Pancreas (tissue), 10 donors: ENCODE measurements at regions not wholly inside any gene's neighbourhood (a gene's known extent, or its start where the extent isn't known, plus 50 kb on each side); places are given as distances from the start of the nearest gene placed in this dataset.
A peak's percentile ranks its signal among the peaks of the same experiment; 100 is the strongest.

Experiments
- ATAC-seq, 4 donors: fragments of 200-7000 bp; cut with Tn5 transposase; one replicate each; pipeline versions ENCODE4 v1.8.0 to v1.9.1; 2020; ENCODE audit warnings: mild to moderate bottlenecking in 4 of 4, moderate library complexity in 4 of 4
- DNase-seq, 6 donors: peaks; one replicate each; pipeline ENCODE4 v3.0.0-alpha.2; 2020
- FAIRE-seq: peaks from 2 replicates; lab custom pipeline; 2012; peaks lifted over from hg19 to GRCh38; lab: Jason Lieb, UNC
- H3K27ac ChIP-seq, 4 donors: fragments of 200-600 bp; sonication (generic); 1 replicate in 3 of 4; 2 replicates in 1 of 4; pipeline versions ENCODE4 v1.5.0 to v1.8.0; 2020
- H3K27me3 ChIP-seq, 4 donors: fragments of 200-600 bp; one replicate each; pipeline ENCODE4 v1.8.0; 2021
- H3K36me3 ChIP-seq, 3 donors: fragments of 200-600 bp; sonication (generic) in 1 of 3; one replicate each; pipeline versions ENCODE4 v1.5.0 to v1.8.0; 2020 to 2021
- H3K4me1 ChIP-seq, 3 donors: fragments of 200-600 bp; one replicate each; pipeline ENCODE4 v1.8.0; 2021
- H3K4me3 ChIP-seq, 4 donors: fragments of 200-600 bp; sonication (generic) in 2 of 4; one replicate each; pipeline versions ENCODE4 v1.5.0 to v1.8.0; 2020 to 2021
- H3K9me3 ChIP-seq, 4 donors: fragments of 200-600 bp; one replicate each; pipeline ENCODE4 v1.8.0; 2021
- WGBS, 2 donors: extraction: QIAGEN DNeasy Blood & Tissue Kit; methylation state at CpG; one replicate each; pipeline ENCODE4 v1.1.7; 2013; 5-methylcytosine and 5-hydroxymethylcytosine counted together
- intact Hi-C, 3 donors: fragments of 100-400 bp; cut with DNase I; formaldehyde crosslinking; loops; one replicate each; pipeline versions ENCODE4 v1.11.1 to v1.14.2; 2022
- TF ChIP-seq, protein P1 (sequence below), 4 donors: fragments of 200-600 bp; sonication (generic) in 3 of 4; IDR thresholded peaks; one replicate each; pipeline versions ENCODE4 v1.5.0 to v1.8.0; 2021; ENCODE audit warnings: antibody characterized with exemption in 4 of 4
- donor health status: healthy with polysubstance abuse.
- donor health status: DM: no; HTN: no; CAD: no; lungs with moderate emphysema.
- donor health status: DM: no; HTN: no; CAD: no.
- donor health status: control.
- donor health status: control.
- donor health status: Bipolar disorder and iron deficiency.
- donor health status: DM: yes; HTN: yes; CAD: no.
- donor health status: DM: no; HTN: no; CAD: no.
- donor health status: DM: no; HTN: no; CAD: no.
- donor health status: DM: yes; HTN: yes; CAD: no.

- no peaks in the 10 kb centered on the region for H3K36me3 ChIP-seq
- WGBS, 2 donors: 55% methylated on average over 4 of the region's 5 CpGs
- H3K27me3 ChIP-seq: no peaks in the 10 kb centered on the region
- no peak overlapping the region for H3K27ac ChIP-seq
- TF ChIP-seq, protein P1, sequence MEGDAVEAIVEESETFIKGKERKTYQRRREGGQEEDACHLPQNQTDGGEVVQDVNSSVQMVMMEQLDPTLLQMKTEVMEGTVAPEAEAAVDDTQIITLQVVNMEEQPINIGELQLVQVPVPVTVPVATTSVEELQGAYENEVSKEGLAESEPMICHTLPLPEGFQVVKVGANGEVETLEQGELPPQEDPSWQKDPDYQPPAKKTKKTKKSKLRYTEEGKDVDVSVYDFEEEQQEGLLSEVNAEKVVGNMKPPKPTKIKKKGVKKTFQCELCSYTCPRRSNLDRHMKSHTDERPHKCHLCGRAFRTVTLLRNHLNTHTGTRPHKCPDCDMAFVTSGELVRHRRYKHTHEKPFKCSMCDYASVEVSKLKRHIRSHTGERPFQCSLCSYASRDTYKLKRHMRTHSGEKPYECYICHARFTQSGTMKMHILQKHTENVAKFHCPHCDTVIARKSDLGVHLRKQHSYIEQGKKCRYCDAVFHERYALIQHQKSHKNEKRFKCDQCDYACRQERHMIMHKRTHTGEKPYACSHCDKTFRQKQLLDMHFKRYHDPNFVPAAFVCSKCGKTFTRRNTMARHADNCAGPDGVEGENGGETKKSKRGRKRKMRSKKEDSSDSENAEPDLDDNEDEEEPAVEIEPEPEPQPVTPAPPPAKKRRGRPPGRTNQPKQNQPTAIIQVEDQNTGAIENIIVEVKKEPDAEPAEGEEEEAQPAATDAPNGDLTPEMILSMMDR (IDR thresholded peaks at IDR 0.05): no peak
- no peaks in the 10 kb centered on the region for H3K4me1 ChIP-seq
- H3K9me3 ChIP-seq: no peaks in the 10 kb centered on the region
- ATAC-seq (no peak), DNase-seq (no peak), FAIRE-seq (no peak)
- intact Hi-C loops: no loop called here
- no peak overlapping the region for H3K4me3 ChIP-seq
Measured at GRCh38 chr9:85408494-85408893, 333.3 kb downstream of the AGTPBP1 start.

GRCh38 chr9:85405566-85405950, 336.2 kb downstream of the AGTPBP1 start:
- no peaks in the 10 kb centered on the region for H3K9me3 ChIP-seq
- ATAC-seq (no peak), DNase-seq (no peak), FAIRE-seq (no peak)
- TF ChIP-seq, protein P1 (IDR thresholded peaks at IDR 0.05): no peak
- no peak overlapping the region for H3K27ac ChIP-seq
- no peaks in the 10 kb centered on the region for H3K4me1 ChIP-seq
- H3K4me3 ChIP-seq: no peak overlapping the region
- WGBS, 2 donors: 60 to 64% methylated on average over 6 of the region's 6 CpGs
- no peaks in the 10 kb centered on the region for H3K36me3 ChIP-seq
- intact Hi-C loops: no loop called here
- H3K27me3 ChIP-seq: no peaks in the 10 kb centered on the region

DNA sequence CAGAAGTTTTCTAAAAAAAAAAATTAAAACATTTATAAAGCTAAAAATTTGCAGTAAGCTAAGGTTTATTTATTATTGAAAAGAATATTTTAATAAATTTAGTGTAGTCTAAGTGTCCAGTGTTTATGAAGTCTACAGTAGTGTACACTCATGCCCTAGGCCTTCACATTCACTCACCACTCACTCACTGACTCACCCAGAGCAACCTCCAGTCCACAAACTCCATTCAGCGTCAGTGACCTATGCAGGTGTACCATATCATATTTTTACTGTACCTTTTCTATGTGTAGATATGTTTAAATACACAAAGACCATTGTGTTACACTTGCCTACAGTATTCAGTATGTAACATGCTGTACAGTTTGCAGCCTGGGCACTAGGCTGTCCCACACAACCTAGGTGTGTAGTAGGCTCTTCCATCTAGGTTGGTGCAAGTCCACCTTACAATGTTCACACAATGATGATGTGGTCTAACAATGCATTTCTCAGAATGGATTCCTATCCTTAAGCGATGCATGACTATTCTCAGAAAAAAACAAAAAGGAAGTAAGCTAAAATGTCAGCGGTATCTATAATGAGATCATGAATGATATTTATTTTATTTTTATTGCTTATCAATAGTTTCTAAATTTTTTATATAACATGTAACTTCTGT, 336.7 kb downstream of the AGTPBP1 start:
- intact Hi-C loops: no loop called here
- no peaks in the 10 kb centered on the region for H3K4me1 ChIP-seq
- H3K27me3 ChIP-seq: no peaks in the 10 kb centered on the region
- H3K27ac ChIP-seq: no peak overlapping the region
- H3K9me3 ChIP-seq: no peaks in the 10 kb centered on the region
- FAIRE-seq (no peak), DNase-seq (no peak), ATAC-seq (no peak)
- no peaks in the 10 kb centered on the region for H3K36me3 ChIP-seq
- TF ChIP-seq, protein P1 (IDR thresholded peaks at IDR 0.05): no peak
- 92 to 94% methylated on average over 3 of the region's 3 CpGs for whole genome bisulfite sequencing, 2 donors
- no peak overlapping the region for H3K4me3 ChIP-seq

DNA sequence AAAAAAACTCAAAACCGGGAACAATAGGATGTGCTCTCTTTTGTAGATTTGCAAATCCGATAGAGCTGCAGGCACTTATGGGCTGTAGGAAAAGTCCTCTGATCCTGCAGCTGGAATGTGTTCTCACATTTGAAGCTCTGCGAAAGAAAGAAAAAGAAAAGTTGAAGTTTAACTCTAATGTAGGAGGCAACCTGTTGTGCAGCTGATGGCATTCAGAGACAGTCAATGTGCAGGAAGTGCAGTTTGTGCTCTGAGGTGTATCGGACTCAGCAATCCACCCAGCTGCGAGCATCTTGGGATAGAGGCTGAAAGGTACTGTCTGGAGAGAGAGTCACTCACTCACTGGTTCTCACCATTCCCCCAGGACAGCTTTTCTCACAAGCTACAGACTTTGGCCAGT, 339.2 kb downstream of the AGTPBP1 start:
- ATAC-seq (peak in 1 of 4 donors; percentile 46), FAIRE-seq (no peak), DNase-seq (no peak)
- 39 to 44% methylated on average over 5 of the region's 5 CpGs for WGBS, 2 donors
- Histone ChIP-seq H3K36me3 (no peaks in the 10 kb centered on the region), H3K27ac (no peak overlapping the region), H3K27me3 (no peaks in the 10 kb centered on the region), H3K4me3 (no peak overlapping the region), H3K4me1 (no peaks in the 10 kb centered on the region), H3K9me3 (no peaks in the 10 kb centered on the region)
- TF ChIP-seq, protein P1 (IDR thresholded peaks at IDR 0.05): no peak
- intact Hi-C loops: no loop called here

DNA sequence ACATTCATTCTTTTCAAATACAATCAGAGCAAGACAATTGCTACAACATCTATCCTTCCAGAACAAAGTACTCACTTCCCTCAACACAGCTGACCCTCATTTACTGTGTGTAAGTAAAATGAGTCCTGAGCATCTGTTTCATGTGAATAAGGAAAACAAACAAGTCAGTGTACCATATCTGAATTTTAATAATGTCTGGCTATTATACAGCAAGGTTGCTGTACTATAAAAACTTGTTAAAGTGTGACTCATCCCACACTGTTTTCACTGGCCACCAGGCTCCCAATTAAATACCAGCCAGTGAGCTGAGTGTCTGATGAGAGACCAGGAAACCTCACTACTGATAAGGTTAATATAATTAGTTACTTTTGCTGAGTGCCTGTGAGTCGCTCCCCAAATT, 339.8 kb downstream of the AGTPBP1 start:
- no peaks in the 10 kb centered on the region for H3K36me3 ChIP-seq
- TF ChIP-seq, protein P1 (IDR thresholded peaks at IDR 0.05): no peak
- H3K4me1 ChIP-seq: no peaks in the 10 kb centered on the region
- H3K4me3 ChIP-seq: no peak overlapping the region
- no peak overlapping the region for H3K27ac ChIP-seq
- 38 to 50% methylated on average over 1 of the region's 1 CpG for WGBS, 2 donors
- H3K27me3 ChIP-seq: no peaks in the 10 kb centered on the region
- DNase-seq (no peak), ATAC-seq (peak in 2 of 4 donors; percentile 29 to 67), FAIRE-seq (no peak)
- no peaks in the 10 kb centered on the region for H3K9me3 ChIP-seq
- intact Hi-C loops: no loop called here
